CD1c-positive myeloid dendritic cell (primary cell): ENCODE measurements at regions not wholly inside any gene's neighbourhood (a gene's known extent, or its start where the extent isn't known, plus 50 kb on each side); places are given as distances from the start of the nearest gene placed in this dataset.

Experiments used
- DNase-seq: peaks from one replicate; pipeline ENCODE4 v3.0.0-alpha.2; 2016; ENCODE audit errors: extremely low spot score

DNA sequence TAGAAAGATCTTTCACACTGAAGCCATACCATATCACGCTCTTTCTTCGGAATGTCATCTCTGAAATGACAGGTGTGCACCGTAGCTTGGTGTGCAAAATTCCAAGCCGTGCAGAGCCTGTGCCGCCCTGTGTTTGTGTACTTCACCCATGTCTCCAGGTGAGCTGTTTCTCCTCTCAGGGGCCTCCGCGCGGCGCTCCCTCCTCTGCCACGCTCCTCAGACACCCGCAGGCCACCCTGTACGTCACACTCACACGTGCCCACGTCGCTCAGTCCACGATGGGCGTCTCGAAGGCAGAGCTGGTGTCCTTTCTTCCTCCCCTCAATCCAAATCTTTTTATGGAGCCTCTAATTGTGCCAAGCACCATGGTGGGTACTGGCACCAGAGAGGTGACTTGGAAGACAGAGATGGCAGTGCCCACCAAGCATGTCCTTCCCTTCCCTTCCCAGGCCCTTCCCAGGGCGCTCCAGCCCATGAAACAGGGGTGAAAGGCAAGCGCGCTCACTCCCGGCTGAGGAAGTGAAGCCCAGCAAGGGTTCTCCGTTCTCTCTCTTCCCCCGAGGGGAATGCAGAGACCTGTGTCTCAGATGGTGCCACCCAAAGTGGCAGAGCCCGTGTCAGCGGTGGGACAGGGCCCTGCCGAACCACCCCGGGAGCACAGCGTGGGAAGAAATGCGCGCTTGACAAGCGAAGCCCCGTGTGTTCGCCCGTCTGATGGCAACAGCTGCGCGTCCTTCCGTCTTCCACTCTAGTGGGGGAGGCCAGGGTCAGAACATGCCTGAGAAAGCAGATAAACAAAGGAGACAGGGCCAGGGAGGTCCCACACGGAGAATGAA lies 292.5 kb upstream of the SHH start:
- DNase-seq, result no peak

DNA sequence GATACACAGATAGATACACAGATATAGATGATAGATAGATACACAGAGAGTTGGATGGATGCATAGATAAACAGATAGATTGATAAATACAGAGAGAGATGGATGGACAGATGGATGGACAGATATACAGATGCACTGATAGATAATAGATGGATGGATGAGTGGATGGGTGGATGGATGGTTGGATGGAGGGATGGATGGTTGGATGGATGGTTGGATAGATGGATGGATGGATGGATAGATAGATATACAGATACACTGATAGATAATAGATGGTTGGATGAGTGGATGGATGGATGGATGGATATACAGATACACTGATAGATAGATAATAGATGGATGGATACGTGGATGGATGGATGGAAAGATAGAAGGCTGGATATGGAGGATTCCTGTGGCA lies 290.0 kb upstream of the SHH start:
- no peak for DNase-seq

DNA sequence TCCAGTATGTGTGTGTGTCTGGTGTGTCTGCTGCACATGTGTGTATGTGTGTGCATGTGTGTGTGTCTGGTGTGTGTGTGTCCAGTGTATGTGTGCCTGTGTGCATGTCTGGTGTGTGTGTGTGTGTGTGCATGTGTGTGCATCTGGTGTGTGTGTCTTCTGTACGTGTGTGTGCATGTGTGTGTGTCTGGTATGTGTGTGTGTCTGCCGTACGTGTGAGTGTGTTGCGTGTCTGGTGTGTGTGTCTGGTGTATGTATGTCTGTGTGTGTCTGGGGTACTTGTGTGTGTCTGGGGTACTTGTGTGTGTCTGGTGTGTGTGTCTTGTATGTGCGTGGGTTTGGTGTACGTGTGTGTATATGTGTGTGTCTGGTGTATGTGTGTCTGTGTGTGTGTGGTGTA lies 289.1 kb upstream of the SHH start:
- no peak for DNase-seq

DNA sequence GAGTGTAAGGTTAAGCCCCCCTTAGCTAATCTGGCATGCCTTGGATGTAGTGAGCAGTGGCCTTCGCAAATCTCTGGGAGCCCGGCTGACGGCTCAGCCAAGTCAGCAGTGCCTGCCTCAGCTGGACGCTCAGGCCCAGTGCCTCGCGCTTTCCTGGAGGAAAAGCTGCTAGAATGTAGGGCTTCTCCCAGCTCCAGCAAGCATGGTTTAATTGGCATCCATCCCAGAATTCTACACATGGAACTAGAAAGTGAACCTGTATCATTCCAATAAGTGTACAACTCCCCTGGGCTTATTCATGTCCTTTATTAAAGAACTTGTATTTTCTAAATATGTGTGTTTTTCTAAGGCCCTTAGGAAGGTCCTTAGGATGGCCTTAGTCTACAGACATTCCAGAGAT lies 287.8 kb upstream of the SHH start:
- DNase-seq, result no peak

DNA sequence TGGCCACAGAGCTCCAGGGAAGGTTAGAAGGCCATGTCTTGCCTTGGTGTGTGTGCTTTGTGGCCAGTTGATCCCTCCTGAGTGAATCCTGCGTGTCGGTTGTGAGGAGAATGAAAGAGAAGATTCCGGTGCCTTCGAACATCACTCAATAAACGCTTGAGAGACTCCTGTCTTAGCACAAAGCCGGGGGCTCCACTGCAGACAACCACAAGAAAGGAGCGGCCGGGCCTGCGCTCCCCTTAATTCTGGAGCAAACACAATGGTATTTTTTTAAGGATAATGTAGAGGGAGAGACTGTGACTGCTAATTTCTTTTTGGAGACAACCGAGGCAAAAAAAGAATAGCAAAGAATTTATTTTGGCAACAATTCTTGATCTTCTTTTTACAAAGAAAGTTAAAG lies 286.8 kb upstream of the SHH start:
- no peak for DNase-seq

DNA sequence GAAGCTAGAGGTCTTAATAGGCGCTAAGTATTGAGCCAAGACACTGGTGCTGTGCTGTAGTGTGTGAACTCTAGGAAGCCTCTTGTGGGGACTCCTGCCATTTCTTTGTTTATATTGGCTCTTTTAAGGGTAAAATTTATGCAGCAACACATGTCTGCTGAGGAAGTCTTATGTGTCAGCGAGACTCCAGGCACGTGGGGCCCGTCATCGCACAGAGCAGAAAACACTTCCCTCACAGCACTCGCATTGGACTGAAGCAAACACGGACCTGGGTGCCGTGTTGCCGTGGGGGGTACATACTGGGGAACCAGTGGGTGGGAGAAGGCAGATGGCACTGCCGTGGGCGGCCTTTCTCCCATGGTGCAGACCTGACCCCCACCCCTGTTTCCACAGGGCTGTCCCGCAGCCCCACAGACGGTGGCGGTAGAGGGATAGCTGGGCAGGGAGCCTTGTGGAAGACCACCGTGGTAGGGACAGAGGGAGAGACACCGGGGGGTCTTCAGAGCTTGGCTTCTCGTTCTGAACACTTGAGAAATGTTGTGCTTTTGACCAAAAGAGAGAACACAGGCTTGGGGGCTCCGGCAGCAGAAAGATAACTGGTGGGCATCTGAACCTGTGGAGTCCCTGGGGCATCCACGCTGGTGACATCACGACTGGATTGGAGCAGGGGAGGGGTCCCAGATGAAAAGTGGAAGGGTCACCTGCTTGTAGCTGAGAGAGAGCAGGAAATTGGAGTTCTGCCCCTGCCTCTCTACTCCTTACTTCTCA lies 284.7 kb upstream of the SHH start:
- DNase-seq, result no peak

DNA sequence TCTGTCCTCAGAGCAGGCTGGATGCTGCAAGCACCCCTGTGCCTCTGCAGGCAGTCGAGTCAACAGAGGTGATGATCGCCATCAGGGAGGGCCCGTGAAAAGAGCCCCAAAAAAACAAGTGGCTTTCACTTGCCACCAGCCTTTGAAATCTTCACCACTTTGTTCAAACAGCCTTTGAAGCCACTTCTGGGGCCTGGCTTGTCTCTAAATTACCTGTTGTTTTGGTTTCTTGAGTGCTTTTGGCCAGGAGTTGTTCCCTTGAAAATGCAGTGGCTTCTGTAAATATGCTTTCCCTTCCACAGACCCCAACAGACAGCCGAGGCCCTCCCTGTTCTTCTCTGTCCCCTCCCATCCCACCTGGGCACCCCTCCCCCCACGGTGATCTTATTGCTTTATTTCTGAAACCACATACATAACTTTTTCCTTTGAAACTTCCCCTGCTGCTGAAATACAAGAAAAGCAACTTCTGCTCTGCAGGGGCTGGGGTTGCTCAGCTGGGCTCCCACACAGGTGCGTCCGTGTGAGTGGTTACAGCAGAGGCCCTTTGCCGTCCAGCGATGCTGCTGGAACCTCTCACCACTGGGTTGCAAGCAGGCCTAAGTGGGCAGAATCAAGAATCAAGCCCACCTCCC lies 283.8 kb upstream of the SHH start:
- no peak for DNase-seq

DNA sequence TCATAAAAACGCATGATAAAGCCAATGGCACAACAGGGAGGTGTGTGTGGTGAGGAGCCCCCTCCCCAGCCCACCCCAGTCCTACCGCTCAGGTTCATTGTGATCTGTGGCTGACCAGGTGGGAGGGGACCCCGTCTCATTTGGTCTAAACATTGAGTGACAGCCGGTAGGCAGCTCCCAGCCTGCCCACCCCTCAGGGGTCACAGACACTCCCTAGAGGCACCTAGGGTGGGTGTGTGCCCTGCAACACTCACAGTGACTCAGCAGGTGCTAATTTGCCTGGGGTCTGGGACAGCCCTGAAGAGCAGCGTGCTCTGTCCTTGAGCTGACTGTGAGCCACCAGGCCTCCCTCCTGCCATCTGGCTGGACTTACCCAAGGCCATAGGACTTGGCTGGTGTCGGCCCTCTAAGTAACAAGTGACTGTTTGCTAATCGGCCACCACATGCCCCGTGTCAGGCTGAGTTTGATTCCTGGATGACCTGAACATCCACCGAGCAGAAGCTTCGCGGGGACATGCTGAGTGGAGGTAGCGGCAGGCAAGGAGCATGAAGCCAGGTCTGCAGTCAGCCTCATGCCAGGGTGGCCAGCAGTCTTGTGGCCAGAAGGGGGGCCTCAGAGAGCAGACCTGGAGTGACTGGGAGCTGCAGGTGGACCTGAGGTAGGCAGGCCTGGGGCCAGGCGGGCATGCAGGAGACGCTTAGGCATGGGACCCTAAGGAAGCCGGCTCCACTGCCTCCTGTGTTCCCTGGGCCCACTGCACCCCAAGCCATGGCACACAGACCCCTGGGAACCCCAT lies 282.3 kb upstream of the SHH start:
- no peak for DNase-seq

DNA sequence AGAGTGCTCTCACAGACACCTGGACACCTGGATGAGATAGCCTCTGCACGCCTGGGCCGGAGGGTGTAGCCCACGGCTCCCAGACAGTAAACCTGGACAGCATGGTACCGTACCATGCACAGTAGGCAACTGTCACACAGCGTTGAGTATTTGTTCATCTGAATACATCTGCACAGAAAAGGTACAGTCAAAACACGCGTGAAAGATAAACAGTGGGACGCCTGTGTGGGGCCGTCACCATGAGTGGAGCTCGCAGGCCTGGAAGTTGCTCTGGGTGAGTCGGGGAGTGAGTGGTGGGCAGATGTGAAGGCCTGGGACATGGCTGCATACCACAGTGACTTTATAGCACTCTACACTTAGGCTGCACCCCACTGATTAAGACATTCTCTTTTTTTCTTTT lies 280.0 kb upstream of the SHH start:
- no peak for DNase-seq

DNA sequence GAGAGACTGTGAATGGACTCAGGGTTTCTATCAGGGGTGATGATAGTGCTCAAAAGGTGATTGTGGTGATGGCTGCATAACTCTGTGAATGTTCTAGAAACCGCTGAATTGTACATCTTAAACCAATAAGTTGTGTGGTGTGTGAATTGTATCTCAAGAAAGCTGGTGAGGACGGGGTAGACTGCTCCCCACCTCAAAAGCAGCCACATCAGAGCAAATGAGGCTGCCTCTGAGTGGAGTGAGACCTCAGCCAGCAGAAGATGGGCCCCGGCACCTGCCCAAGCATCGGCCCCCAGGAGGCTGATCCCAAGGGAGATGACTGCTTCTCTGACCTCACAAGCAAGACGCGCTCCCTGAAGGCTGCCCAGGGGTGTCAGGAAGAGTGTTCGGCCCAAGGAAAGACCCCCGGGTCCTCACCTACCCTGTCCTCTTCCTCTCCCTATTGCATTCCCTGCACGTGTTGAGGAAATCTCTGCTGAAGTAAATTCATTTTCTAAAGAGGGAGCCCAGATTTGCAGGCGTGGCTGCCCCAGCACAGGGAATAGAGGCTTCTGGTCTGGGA lies 279.3 kb upstream of the SHH start:
- no peak for DNase-seq

DNA sequence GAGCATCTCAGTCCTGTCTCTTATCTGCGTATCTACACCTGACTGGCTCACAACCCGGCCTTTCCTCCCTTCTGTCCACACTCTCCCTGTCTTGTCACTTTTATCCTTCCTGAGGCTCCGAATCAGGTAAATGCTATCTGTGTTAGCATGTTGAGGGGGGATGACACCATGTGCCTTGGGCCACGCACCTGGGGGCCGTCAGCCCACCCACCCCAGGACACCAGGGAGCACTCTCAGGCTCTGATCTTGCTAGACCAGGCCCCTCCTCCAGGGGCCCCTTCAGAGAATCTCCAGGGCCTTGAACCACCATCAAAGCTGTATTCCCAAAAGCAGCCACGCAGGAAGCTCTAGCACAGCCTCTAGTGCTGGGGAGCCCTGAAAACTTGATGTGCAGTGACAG lies 278.7 kb upstream of the SHH start:
- DNase-seq, result no peak

DNA sequence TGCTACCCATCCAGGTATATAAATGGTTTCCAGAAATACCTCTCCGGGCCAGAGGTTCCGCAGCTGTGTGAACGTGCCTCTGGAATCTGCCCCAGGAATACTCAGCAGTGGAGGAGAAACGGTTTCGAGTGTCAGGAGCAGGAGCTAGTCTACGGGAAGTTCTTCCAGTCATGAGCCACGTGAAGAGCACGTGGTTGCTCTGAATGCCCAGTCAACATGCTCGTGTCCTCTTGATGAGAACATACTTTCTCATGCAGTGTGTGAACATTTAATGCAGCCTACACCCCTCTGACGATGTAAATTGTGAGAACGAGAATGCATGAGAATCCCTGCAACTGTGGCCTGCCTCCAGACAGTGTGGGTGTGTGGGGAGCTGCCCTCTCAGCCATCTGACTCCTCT lies 277.0 kb upstream of the SHH start:
- no peak for DNase-seq

DNA sequence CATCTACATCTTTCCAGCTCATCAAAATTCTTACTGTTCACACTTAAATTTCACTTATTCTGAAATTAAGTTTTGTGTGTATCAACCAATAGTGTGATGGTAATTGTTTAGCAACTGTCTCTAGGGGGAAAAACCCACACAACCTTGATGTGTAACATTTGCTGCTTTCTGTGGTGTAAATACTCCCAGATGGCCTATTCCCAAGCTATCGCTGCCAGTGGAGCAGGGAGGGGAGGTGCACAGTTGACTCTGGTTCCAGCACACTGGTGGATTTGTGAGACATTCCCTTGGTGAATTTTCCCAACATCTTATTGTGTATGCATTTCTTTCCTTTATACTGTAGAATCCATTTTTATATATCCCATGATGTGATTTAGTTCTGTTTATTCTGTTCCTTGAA lies 275.9 kb upstream of the SHH start:
- DNase-seq, result no peak

DNA sequence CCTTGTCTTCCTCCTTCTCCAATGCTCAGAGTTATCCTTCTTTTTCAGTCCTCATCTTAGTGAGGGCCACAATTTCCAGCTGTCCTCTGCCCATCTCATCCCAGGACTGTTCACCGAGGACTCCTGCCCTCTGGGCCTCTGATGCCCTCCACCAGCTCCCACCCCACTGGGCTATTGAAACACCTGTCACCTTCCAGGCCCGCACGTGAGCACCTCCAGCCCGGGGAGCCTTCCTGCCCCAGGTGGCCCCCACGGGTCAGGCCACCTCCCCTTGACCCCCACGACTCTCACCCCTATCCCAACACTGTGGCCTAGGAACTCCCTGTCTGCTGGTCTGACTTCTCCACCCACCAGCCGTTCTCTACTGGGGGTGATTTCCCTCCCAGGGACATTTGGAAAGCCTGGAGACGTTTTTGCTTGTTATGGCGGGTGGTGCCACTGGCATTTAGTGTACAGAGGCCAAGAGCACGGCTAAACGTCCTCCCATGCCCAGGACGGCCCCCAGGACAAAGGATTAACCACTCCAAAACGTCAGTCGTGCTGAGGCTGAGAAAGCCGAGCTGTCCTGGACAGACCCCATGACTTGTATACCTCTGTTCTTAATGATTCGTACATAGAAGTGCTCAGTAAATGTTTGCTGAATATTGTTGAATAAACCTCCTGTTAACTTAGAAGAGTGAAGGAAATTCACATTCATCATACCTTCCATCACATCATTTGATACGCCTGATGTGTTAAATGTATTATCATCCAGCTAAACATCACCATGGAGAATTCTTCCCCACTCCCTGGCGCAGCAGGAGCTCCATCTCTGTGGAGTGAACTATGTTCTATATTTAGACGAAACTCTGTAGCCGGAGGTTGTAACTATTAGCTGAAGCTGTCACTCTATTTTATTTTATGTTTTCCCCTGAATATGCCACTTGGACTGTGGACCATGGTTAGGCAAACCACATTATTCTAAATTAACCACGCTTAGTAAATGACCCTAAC lies 270.1 kb upstream of the SHH start:
- DNase-seq, result no peak

DNA sequence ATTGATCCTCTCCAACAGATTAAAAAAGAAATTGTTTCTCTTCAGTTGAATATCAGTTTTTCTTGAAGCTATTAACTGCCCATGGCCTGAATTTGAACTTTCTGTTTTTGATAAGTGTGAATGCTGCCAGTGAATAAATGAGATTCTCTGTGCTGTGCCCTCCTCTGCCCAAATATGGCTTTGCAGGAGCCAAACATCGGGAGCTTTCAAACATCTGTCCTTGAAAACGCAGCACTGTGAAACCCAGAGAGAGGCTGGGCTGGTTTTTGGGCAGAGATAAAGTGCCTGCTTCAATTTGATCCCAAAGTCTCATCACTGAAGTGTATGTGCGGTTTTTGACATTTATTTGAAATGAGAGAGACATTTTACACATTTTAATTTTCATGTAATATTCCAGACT lies 268.3 kb upstream of the SHH start:
- DNase-seq, result no peak

DNA sequence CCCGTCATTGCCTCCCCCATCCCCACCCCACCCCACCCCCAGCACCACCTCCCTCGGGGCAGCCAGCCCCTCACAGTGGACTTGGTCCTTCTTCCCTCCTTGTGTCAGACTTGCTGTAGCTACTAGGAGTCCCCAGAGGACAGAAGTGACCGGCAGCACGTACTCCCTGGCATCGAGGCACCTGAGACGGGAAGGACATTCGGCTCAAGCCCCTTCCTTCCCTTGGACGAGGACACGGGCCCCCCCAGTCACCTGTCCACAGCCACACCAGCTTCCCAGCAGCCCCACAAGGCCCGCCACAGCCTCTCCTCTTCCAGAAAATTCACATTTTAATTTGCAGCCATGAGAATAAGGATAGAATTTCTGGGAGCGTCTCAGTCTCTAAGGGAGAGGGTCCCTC lies 267.8 kb upstream of the SHH start:
- DNase-seq, result no peak

DNA sequence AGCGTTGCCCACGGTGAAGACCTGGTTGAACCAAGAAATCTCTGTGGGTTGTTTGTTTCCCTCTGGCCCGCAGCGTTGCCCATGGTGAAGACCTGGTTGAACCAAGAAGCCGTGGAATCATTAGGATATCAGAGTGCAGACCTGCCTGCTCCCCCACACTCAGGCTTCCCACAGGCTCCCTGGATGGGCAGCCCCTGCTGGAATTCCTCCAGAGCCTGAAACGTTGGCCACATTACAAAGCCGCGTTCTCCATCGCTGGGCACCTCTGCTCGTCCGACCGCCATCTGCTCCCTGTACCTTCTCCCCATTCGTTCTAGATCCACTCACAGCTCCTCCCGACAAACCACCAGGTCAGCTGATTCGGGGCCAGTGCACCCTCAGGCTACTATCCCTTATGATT lies 266.9 kb upstream of the SHH start:
- no peak for DNase-seq

DNA sequence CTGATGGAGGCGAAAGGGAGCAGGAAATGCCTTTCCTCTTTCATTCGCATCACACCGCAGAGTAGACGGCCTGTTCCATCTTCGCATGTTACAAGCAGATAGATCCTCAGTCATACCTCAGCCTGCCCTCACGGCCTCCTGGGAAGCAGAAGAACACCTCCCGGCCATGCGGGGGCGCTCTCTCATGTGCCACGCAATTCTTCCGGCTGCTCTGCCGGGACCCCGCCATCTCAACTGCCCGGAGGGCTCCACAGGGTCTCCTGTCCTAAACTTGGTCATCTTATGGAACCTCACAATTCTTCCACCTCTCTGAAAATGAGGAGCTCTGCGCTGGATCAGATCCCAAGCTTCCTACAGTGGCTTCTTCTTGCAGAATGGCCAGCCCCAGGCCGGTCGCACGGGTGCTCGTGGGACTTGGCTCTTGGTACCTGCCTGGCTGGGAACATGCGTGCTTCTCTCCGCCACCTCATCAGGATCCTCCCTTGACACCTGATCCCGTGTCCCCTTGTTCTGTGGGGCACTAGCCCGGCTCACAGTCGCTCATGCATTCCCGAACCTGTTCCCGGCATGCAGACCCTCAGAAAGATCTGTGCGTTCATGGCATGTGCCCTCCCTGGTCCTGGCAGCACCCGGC lies 262.8 kb upstream of the SHH start:
- DNase-seq, result no peak

DNA sequence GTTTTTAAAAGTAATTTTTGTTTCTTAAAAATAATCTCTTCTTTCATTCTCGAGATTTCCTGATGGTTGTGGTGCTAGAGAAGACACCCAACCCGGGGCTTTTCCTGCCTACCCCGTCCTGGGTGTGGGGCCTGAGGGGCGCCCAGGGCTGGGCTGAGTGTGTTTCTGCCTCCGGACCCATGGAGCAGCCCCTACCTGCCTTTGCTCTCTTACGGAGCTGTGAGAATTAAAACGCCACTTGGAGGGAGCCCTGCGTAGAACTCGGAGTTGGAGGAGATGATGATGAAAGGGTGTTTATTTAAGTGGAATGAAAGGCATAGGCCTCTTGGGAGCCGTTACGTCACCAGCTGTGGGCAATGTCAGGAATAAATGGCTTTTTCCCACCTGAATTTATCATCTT lies 261.8 kb upstream of the SHH start:
- DNase-seq, result no peak
